ENCODE measurements at regions not wholly inside any gene's neighbourhood (a gene's known extent, or its start where the extent isn't known, plus 50 kb on each side); places are given as distances from the start of the nearest gene placed in this dataset.

DNA sequence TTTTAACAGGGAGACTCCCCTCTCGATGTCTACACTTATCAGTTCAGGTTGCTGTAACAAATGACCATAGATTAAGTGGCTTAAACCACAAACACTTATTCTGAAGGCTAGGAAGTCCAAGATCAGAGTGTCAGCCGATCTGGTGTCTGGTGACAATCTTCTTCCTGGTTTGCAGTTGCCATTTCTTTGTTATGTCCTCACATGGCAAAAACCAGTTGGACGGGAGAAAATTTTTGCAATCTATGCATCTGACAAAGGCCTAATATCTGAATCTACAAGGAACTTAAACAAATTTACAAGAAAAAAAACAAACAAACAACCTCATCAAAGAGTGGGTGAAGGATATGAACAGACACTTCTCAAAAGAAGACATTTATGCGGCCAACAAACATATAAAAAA lies 116.9 kb upstream of the FOXB1 start:
- H3K36me3 Mint-ChIP-seq (ENCODE audit: low read depth): no peaks in the 10 kb centered on the region
- peaks cover 1% of the 10 kb centered on the region for H3K27me3 Mint-ChIP-seq
- TF ChIP-seq, protein P1, sequence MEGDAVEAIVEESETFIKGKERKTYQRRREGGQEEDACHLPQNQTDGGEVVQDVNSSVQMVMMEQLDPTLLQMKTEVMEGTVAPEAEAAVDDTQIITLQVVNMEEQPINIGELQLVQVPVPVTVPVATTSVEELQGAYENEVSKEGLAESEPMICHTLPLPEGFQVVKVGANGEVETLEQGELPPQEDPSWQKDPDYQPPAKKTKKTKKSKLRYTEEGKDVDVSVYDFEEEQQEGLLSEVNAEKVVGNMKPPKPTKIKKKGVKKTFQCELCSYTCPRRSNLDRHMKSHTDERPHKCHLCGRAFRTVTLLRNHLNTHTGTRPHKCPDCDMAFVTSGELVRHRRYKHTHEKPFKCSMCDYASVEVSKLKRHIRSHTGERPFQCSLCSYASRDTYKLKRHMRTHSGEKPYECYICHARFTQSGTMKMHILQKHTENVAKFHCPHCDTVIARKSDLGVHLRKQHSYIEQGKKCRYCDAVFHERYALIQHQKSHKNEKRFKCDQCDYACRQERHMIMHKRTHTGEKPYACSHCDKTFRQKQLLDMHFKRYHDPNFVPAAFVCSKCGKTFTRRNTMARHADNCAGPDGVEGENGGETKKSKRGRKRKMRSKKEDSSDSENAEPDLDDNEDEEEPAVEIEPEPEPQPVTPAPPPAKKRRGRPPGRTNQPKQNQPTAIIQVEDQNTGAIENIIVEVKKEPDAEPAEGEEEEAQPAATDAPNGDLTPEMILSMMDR (IDR thresholded peaks at IDR 0.05): no peak
- ChIA-PET POLR2A (no interaction called here), CTCF (interaction anchor here (1.6 kb wide), 1 partner anchor 30 kb away, joined by 4 read pairs; no protein-coding TSS in a partner anchor)
- H3K27ac Mint-ChIP-seq: no peak overlapping the region
- H3K4me3 Mint-ChIP-seq: no peak overlapping the region
- DNase-seq (no peak), ATAC-seq (no peak)
- no peaks in the 10 kb centered on the region for H3K9me3 Mint-ChIP-seq
- intact Hi-C loops (cut with micrococcal nuclease): no loop called here
- no peaks in the 10 kb centered on the region for H3K4me1 Mint-ChIP-seq (ENCODE audit: low read depth)

DNA sequence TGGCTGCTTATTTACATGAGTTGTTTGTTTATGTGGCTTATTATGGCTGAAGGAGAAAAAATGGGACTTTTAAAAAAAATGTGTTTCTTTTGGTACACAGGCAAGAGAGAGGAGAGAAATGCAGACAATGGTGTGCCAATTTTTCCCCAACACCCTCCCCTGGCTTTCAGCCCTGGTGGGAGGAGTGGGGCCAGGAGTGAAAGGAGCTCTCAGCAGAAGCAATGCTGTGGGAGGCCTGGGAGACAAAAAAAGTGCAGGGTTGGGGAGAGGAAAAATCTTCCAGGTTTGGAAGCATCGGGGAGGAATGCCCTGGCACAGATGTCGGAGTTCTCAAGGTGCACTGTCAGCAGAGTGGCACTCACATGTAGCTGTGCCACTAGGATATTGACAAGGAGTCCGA lies 117.7 kb upstream of the FOXB1 start:
- ChIA-PET POLR2A (no interaction called here), CTCF (interaction anchor here (1.0 to 1.6 kb wide), 3 partner anchors 20 to 57 kb away, joined by 3 to 5 read pairs (median 4); no protein-coding TSS in a partner anchor)
- H3K27me3 Mint-ChIP-seq: peaks cover 1% of the 10 kb centered on the region
- TF ChIP-seq, protein P1 (IDR thresholded peaks at IDR 0.05): no peak
- H3K36me3 Mint-ChIP-seq (ENCODE audit: low read depth): no peaks in the 10 kb centered on the region
- intact Hi-C loops (cut with micrococcal nuclease): no loop called here
- no peak overlapping the region for H3K4me3 Mint-ChIP-seq
- ATAC-seq: no peak
- H3K9me3 Mint-ChIP-seq: no peaks in the 10 kb centered on the region
- no peak overlapping the region for H3K27ac Mint-ChIP-seq
- no peak for DNase-seq
- H3K4me1 Mint-ChIP-seq (ENCODE audit: low read depth): no peaks in the 10 kb centered on the region

DNA sequence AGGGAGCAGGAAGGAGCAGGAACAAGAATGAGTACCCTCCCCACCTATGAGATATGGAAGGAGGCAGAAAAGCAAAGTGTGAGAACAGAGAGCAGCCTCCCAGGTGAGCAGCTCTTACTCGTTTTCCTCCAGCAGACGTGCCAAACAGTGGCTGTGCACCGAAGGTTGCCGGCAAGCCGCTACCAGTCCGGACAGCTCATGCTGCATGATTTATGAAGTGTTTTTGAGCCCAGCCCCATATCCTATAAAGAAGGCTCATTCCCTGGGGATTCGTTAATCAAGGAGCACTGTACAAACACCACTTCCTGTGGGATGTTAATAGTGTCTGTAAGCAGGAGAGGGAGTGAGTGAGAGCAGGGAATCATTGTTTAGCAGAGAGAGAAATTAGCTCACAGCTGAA lies 118.3 kb upstream of the FOXB1 start:
- ChIA-PET POLR2A (no interaction called here), CTCF (interaction anchor here (1.0 to 1.6 kb wide), 4 partner anchors 20 to 194 kb away, joined by 3 to 5 read pairs (median 4); no protein-coding TSS in a partner anchor)
- DNase-seq: no peak
- Mint-ChIP-seq H3K4me3 (no peak overlapping the region), H3K36me3 (ENCODE audit: low read depth) (no peaks in the 10 kb centered on the region), H3K27ac (no peak overlapping the region), H3K4me1 (ENCODE audit: low read depth) (no peaks in the 10 kb centered on the region), H3K27me3 (peaks cover 1% of the 10 kb centered on the region), H3K9me3 (no peaks in the 10 kb centered on the region)
- no peak for ATAC-seq
- TF ChIP-seq, protein P1 (IDR thresholded peaks at IDR 0.05): no peak
- intact Hi-C loops (cut with micrococcal nuclease): no loop called here

DNA sequence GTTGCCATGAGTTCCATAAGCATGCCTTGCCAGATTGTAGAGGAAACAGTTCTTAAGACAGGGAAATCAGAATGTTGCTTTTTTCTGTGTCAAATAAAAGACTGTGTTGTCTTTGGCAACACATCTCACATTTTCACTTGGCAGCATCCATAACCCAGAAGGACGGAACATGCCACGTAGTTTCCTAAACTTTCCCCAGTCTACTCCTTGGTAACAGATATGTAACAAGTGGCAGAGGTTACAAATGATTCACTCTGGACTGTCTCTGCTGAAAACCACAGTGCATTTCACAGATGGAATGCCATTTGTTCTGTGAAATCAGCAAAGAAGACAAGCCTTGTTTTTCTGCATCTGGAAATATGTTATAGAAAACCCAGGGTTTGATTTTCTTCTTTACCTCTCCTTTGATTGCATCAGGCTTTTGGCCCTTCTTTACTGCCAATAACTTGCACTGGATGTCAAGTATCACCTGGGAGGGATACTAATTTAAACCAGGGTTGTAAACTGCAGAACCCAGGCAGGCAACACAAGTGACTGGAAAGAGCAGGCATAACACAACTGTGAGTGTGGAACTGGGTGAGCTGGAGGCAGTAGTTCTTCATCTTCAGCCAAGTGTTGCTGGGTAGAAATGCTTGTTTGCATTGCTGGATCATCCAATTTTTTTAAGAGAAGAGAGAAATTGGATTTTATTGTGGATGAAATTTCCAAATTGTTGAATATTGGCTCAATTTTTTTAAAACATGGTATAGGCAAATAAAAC lies 124.4 kb upstream of the FOXB1 start:
- ChIA-PET POLR2A (no interaction called here), CTCF (no interaction called here)
- ATAC-seq (no peak), DNase-seq (no peak)
- Mint-ChIP-seq H3K4me3 (no peak overlapping the region), H3K27ac (no peak overlapping the region), H3K36me3 (ENCODE audit: low read depth) (no peaks in the 10 kb centered on the region), H3K9me3 (no peaks in the 10 kb centered on the region), H3K27me3 (peaks cover 3% of the 10 kb centered on the region), H3K4me1 (ENCODE audit: low read depth) (no peaks in the 10 kb centered on the region)
- TF ChIP-seq, protein P1 (IDR thresholded peaks at IDR 0.05): no peak
- intact Hi-C loops (cut with micrococcal nuclease): no loop called here

DNA sequence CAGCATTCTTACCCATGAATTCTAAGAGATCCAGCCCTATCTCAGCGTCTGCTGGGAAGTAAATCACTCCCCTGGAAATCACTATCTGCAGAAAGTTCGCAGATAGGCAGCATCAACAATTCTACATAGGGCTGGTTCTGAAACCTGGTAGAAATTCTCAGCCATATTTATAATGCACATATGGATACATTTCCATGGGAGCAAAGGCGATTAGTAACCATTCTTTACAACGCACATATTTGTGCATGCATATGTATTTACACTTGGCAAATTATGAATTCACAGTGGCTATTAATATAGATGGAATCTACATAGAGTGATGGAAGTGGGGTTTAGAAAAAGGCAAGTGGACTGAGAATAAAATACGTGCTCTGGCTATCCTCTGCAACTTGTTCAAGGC lies 128.0 kb upstream of the FOXB1 start:
- Mint-ChIP-seq H3K9me3 (no peaks in the 10 kb centered on the region), H3K4me3 (no peak overlapping the region), H3K27me3 (peaks cover 2% of the 10 kb centered on the region), H3K36me3 (ENCODE audit: low read depth) (no peaks in the 10 kb centered on the region), H3K4me1 (ENCODE audit: low read depth) (no peaks in the 10 kb centered on the region), H3K27ac (no peak overlapping the region)
- CTCF ChIA-PET: interaction anchor here (1.0 kb wide), 1 partner anchor 13 kb away, joined by 3 read pairs; no protein-coding TSS in a partner anchor
- intact Hi-C loops (cut with micrococcal nuclease): no loop called here
- TF ChIP-seq, protein P1 (IDR thresholded peaks at IDR 0.05): no peak
- POLR2A ChIA-PET: no interaction called here
- DNase-seq (no peak), ATAC-seq (no peak)
